ENCODE measurements at regions not wholly inside any gene's neighbourhood (a gene's known extent, or its start where the extent isn't known, plus 50 kb on each side); places are given as distances from the start of the nearest gene placed in this dataset.

- intact Hi-C loops (cut with micrococcal nuclease; ENCODE audit: unreplicated experiment), result no loop called here
- Mint-ChIP-seq H3K4me3 (ENCODE audit: low read depth, unreplicated experiment) (no peak overlapping the region), H3K27me3 (ENCODE audit: unreplicated experiment) (no peaks in the 10 kb centered on the region), H3K9me3 (ENCODE audit: low read depth, unreplicated experiment) (peaks cover 4% of the 10 kb centered on the region), H3K36me3 (ENCODE audit: insufficient read depth, unreplicated experiment) (no peaks in the 10 kb centered on the region), H3K4me1 (ENCODE audit: low read depth, unreplicated experiment) (no peaks in the 10 kb centered on the region), H3K27ac (ENCODE audit: unreplicated experiment) (no peak overlapping the region)
- DNase-seq, result no peak
- no TSS peak for BruUV-seq (replicated peaks)
- TF ChIP-seq, protein P1, sequence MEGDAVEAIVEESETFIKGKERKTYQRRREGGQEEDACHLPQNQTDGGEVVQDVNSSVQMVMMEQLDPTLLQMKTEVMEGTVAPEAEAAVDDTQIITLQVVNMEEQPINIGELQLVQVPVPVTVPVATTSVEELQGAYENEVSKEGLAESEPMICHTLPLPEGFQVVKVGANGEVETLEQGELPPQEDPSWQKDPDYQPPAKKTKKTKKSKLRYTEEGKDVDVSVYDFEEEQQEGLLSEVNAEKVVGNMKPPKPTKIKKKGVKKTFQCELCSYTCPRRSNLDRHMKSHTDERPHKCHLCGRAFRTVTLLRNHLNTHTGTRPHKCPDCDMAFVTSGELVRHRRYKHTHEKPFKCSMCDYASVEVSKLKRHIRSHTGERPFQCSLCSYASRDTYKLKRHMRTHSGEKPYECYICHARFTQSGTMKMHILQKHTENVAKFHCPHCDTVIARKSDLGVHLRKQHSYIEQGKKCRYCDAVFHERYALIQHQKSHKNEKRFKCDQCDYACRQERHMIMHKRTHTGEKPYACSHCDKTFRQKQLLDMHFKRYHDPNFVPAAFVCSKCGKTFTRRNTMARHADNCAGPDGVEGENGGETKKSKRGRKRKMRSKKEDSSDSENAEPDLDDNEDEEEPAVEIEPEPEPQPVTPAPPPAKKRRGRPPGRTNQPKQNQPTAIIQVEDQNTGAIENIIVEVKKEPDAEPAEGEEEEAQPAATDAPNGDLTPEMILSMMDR (IDR thresholded peaks at IDR 0.05; ENCODE audit: unreplicated experiment), result no peak
- CTCF ChIA-PET, result no interaction called here
These were observed 256.1 kb upstream of the ONECUT1 start for GRCh38 chr15:53046153-53046790.

DNA sequence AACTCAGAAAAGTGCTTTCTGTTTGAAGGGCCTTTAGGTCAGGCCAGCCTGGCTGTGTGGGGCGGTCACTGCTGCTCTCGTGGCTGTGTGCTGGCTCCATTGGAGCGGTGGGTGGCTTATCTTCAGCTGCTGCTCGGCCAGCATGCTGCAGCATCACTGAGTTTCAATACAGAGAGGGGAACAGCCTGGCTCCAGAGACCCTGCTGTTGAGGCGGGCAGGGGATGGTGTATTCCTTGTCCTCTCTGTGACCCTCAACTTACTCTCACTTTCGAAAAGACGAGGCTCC is 248.5 kb upstream of the ONECUT1 start:
- intact Hi-C loops (cut with micrococcal nuclease; ENCODE audit: unreplicated experiment), result no loop called here
- TF ChIP-seq, protein P1 (IDR thresholded peaks at IDR 0.05; ENCODE audit: unreplicated experiment), result no peak
- Mint-ChIP-seq H3K36me3 (ENCODE audit: insufficient read depth, unreplicated experiment) (no peaks in the 10 kb centered on the region), H3K9me3 (ENCODE audit: low read depth, unreplicated experiment) (no peaks in the 10 kb centered on the region), H3K27ac (ENCODE audit: unreplicated experiment) (no peak overlapping the region), H3K4me3 (ENCODE audit: low read depth, unreplicated experiment) (no peak overlapping the region), H3K4me1 (ENCODE audit: low read depth, unreplicated experiment) (no peaks in the 10 kb centered on the region), H3K27me3 (ENCODE audit: unreplicated experiment) (no peaks in the 10 kb centered on the region)
- no peak for DNase-seq
- BruUV-seq (replicated peaks), result no TSS peak
- CTCF ChIA-PET, result interaction anchor here (0.7 kb wide), 1 partner anchor 1416 kb away, joined by 4 read pairs; the partner anchor contains the start of gene DMXL2

DNA sequence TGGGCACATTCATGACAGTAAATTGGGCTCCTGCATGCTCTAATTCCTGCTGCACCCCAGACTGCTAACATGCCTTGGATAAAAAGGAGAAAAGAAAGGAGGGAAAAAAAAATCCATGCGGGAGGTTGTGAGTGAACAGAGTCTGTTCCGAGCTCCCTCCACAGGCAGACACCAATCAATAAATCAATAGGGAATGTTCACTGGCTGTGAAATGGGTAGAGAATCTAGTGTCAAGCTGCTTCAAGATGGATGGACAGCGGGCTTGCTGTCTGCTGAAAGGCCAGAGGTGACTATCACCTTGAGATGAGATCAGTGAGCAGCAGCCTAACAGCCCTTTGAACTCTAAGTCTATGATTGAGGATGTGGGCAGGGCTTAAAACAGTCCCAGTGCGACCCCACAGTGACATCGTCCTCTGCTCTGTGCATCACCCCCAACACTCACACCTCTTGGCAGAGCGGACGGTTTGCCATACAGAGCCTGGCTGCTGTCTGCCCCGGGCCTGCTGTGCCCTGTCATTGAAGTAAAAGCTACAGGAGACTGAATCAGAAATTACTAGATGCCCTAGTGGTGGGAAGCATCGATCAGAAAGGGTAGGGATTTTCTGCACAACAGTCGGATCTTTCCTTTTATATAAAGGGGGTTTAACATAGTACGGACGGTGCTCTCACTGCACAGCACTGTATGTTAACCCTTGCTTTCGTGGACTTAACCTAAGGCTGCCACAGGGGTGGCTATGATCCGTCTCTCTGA is 247.9 kb upstream of the ONECUT1 start:
- H3K27me3 Mint-ChIP-seq (ENCODE audit: unreplicated experiment), result no peaks in the 10 kb centered on the region
- intact Hi-C loops (cut with micrococcal nuclease; ENCODE audit: unreplicated experiment), result no loop called here
- no peak overlapping the region for H3K4me3 Mint-ChIP-seq (ENCODE audit: low read depth, unreplicated experiment)
- no peaks in the 10 kb centered on the region for H3K36me3 Mint-ChIP-seq (ENCODE audit: insufficient read depth, unreplicated experiment)
- no peak overlapping the region for H3K27ac Mint-ChIP-seq (ENCODE audit: unreplicated experiment)
- H3K4me1 Mint-ChIP-seq (ENCODE audit: low read depth, unreplicated experiment), result no peaks in the 10 kb centered on the region
- DNase-seq, result no peak
- no TSS peak for BruUV-seq (replicated peaks)
- TF ChIP-seq, protein P1 (IDR thresholded peaks at IDR 0.05; ENCODE audit: unreplicated experiment), result no peak
- CTCF ChIA-PET, result no interaction called here
- no peaks in the 10 kb centered on the region for H3K9me3 Mint-ChIP-seq (ENCODE audit: low read depth, unreplicated experiment)

- Mint-ChIP-seq H3K27ac (ENCODE audit: unreplicated experiment) (no peak overlapping the region), H3K27me3 (ENCODE audit: unreplicated experiment) (no peaks in the 10 kb centered on the region), H3K4me3 (ENCODE audit: low read depth, unreplicated experiment) (no peak overlapping the region), H3K9me3 (ENCODE audit: low read depth, unreplicated experiment) (no peaks in the 10 kb centered on the region), H3K36me3 (ENCODE audit: insufficient read depth, unreplicated experiment) (no peaks in the 10 kb centered on the region), H3K4me1 (ENCODE audit: low read depth, unreplicated experiment) (no peaks in the 10 kb centered on the region)
- TF ChIP-seq, protein P1 (IDR thresholded peaks at IDR 0.05; ENCODE audit: unreplicated experiment), result no peak
- intact Hi-C loops (cut with micrococcal nuclease; ENCODE audit: unreplicated experiment), result no loop called here
- no TSS peak for BruUV-seq (replicated peaks)
- DNase-seq, result no peak
- CTCF ChIA-PET, result no interaction called here
These were observed 246.5 kb upstream of the ONECUT1 start for GRCh38 chr15:53036641-53037040.
